DMS114 treated with DMSO at 0.1 percent for 48 hours (cell line): ENCODE measurements at regions not wholly inside any gene's neighbourhood (a gene's known extent, or its start where the extent isn't known, plus 50 kb on each side); places are given as distances from the start of the nearest gene placed in this dataset.

Experiments
- DNase-seq: peaks from one replicate; lab custom pipeline; 2025; ENCODE audit not compliant: unreplicated experiment; lab: John Stamatoyannopoulos, UW

- no peak for DNase-seq
These were observed 205.6 kb upstream of the S100G start for GRCh38 chrX:16444353-16444752.

GRCh38 chrX:16445166-16445752 lies 204.7 kb upstream of the S100G start:
- no peak for DNase-seq

GRCh38 chrX:16451334-16451733 lies 198.6 kb upstream of the S100G start:
- no peak for DNase-seq

- DNase-seq: no peak
These were observed 195.0 kb upstream of the S100G start for GRCh38 chrX:16454926-16455325.

GRCh38 chrX:16457239-16457638 lies 192.7 kb upstream of the S100G start:
- no peak for DNase-seq

GRCh38 chrX:16458208-16458607 lies 191.8 kb upstream of the S100G start:
- no peak for DNase-seq

- no peak for DNase-seq
These were observed 190.9 kb upstream of the S100G start for GRCh38 chrX:16459008-16459407.

- DNase-seq: no peak
These were observed 188.0 kb upstream of the S100G start for GRCh38 chrX:16461968-16462367.

GRCh38 chrX:16462912-16463311 lies 187.0 kb upstream of the S100G start:
- DNase-seq: no peak

GRCh38 chrX:16464369-16464768 lies 185.6 kb upstream of the S100G start:
- DNase-seq: no peak

GRCh38 chrX:16465081-16465876 lies 184.7 kb upstream of the S100G start:
- DNase-seq: no peak

- DNase-seq: no peak
These were observed 183.1 kb upstream of the S100G start for GRCh38 chrX:16466640-16467432.

GRCh38 chrX:16469870-16470269 lies 180.1 kb upstream of the S100G start:
- DNase-seq: no peak

GRCh38 chrX:16472345-16472744 lies 177.6 kb upstream of the S100G start:
- no peak for DNase-seq

- DNase-seq: no peak
These were observed 175.4 kb upstream of the S100G start for GRCh38 chrX:16474511-16474910.

- DNase-seq: no peak
These were observed 173.9 kb upstream of the S100G start for GRCh38 chrX:16476009-16476408.

GRCh38 chrX:16476692-16477091 lies 173.3 kb upstream of the S100G start:
- DNase-seq: no peak

GRCh38 chrX:16479206-16479869 lies 170.6 kb upstream of the S100G start:
- no peak for DNase-seq

GRCh38 chrX:16480049-16480448 lies 169.9 kb upstream of the S100G start:
- no peak for DNase-seq

GRCh38 chrX:16484338-16484737 lies 165.6 kb upstream of the S100G start:
- DNase-seq: no peak

GRCh38 chrX:16487620-16488385 lies 162.2 kb upstream of the S100G start:
- no peak for DNase-seq
